ENCODE measurements at regions not wholly inside any gene's neighbourhood (a gene's known extent, or its start where the extent isn't known, plus 50 kb on each side); places are given as distances from the start of the nearest gene placed in this dataset.

GRCh38 chr6:240151-240550 is 52.1 kb upstream of the DUSP22 start:
- TF ChIP-seq POLR2A (IDR thresholded peaks at IDR 0.05) (no peak), CTCF (IDR thresholded peaks at IDR 0.05) (no peak)
- WGBS, 2 donors = 68 to 89% methylated on average over 1 to 3 of the region's 3 CpGs
- H3K36me3 ChIP-seq = no peaks in the 10 kb centered on the region
- H3K27ac ChIP-seq = no peak overlapping the region
- H3K9me3 ChIP-seq = peaks cover 0 to 5% (median 4%) of the 10 kb centered on the region in 3 donors
- no peak for DNase-seq
- H3K4me1 ChIP-seq = peaks cover 0 to 15% (median 3%) of the 10 kb centered on the region in 3 donors
- H3K27me3 ChIP-seq = no peaks in the 10 kb centered on the region
- intact Hi-C loops (cut with DNase I) = no loop called here
- H3K4me3 ChIP-seq = no peak overlapping the region

- DNase-seq = no peak
- no peaks in the 10 kb centered on the region for H3K27me3 ChIP-seq
- no peak overlapping the region for H3K4me3 ChIP-seq
- H3K36me3 ChIP-seq = no peaks in the 10 kb centered on the region
- no peak overlapping the region for H3K27ac ChIP-seq
- intact Hi-C loops (cut with DNase I) = no loop called here
- 58 to 69% methylated on average over 5 of the region's 5 CpGs for WGBS, 2 donors
- TF ChIP-seq CTCF (IDR thresholded peaks at IDR 0.05) (no peak), POLR2A (IDR thresholded peaks at IDR 0.05) (no peak)
- peaks cover 0 to 2% (median 0%) of the 10 kb centered on the region in 3 donors for H3K4me1 ChIP-seq
- peaks cover 0 to 5% (median 4%) of the 10 kb centered on the region in 3 donors for H3K9me3 ChIP-seq
Measured at GRCh38 chr6:241336-241865, 50.9 kb upstream of the DUSP22 start.
